ENCODE measurements at regions not wholly inside any gene's neighbourhood (a gene's known extent, or its start where the extent isn't known, plus 50 kb on each side); places are given as distances from the start of the nearest gene placed in this dataset.

DNA sequence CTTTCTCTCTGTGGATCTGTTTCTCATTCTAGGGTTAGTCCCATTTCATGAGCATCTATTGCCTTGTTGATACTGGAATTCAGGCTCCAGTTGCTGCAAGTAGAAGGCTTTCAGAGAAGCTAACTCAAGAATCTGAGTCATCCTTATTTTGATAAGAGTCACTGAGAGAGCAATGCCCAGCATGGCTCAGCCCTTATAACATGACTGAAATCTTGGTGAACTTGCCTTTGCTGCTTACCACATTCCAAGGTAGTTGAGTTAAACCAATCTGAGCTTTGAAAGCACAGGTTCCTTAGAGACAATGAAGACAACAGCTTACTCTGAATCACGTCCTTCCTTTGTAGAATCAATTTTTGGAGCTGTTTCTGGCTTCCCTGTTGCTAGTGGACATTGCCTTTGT lies 53.6 kb upstream of the CHCHD3 start:
- no peaks in the 10 kb centered on the region for H3K36me3 Mint-ChIP-seq
- WGBS (ENCODE audit: insufficient coverage): 71% methylated on average over 1 of the region's 1 CpG
- TF ChIP-seq, protein P1, sequence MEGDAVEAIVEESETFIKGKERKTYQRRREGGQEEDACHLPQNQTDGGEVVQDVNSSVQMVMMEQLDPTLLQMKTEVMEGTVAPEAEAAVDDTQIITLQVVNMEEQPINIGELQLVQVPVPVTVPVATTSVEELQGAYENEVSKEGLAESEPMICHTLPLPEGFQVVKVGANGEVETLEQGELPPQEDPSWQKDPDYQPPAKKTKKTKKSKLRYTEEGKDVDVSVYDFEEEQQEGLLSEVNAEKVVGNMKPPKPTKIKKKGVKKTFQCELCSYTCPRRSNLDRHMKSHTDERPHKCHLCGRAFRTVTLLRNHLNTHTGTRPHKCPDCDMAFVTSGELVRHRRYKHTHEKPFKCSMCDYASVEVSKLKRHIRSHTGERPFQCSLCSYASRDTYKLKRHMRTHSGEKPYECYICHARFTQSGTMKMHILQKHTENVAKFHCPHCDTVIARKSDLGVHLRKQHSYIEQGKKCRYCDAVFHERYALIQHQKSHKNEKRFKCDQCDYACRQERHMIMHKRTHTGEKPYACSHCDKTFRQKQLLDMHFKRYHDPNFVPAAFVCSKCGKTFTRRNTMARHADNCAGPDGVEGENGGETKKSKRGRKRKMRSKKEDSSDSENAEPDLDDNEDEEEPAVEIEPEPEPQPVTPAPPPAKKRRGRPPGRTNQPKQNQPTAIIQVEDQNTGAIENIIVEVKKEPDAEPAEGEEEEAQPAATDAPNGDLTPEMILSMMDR (IDR thresholded peaks at IDR 0.05): no peak

DNA sequence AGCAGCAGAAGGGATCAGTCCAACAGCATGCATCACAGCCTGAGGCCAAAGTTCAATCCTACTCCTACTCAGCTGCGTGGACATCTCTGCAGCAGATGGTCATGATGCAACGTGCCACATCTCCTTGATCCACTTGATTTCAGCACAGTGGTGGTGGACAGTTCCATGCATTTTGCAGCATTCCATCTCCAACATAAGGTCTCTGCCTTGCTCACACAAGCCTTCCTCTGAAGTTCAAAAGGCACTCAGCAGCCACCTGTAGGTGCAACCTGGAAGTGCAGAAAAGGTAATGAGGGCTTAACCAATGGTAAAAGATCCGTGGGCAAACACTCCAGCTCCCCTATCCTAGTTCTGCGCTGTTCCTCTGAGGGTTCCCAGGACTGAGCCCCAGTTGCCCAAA lies 57.5 kb upstream of the CHCHD3 start:
- Mint-ChIP-seq H3K36me3 (no peaks in the 10 kb centered on the region), H3K4me3 (no peak overlapping the region), H3K4me1 (no peaks in the 10 kb centered on the region), H3K9me3 (peaks cover 0 to 3% (median 0%) of the 10 kb centered on the region in 7 donors), H3K27ac (no peak overlapping the region), H3K27me3 (ENCODE audit: low read depth in 3 of 3) (peaks cover 0 to 6% (median 4%) of the 10 kb centered on the region in 3 donors)
- no peak overlapping the region for H3K4me2 ChIP-seq (replicated peaks; ENCODE audit: extremely low read depth, low read length, poor library complexity, severe bottlenecking)
- intact Hi-C loops (cut with micrococcal nuclease): no loop called here
- H3K4me3 ChIP-seq (replicated peaks in 1 of 3; ENCODE audit: low read depth in 2 of 3, low read length in 3 of 3): no peak overlapping the region
- no peaks in the 10 kb centered on the region for H3K9me3 ChIP-seq (replicated peaks in 1 of 2; ENCODE audit: control insufficient read depth in 1 of 2, insufficient read depth in 1 of 2, low read length in 2 of 2)
- H3K27ac ChIP-seq (ENCODE audit: low read depth in 1 of 2, low read length in 2 of 2): no peak overlapping the region
- no peaks in the 10 kb centered on the region for H3K4me1 ChIP-seq (ENCODE audit: control insufficient read depth in 1 of 2, insufficient read depth in 2 of 2, low read length in 2 of 2)
- no peaks in the 10 kb centered on the region for H3K79me2 ChIP-seq (ENCODE audit: insufficient read depth, low read length)
- H4K20me1 ChIP-seq (ENCODE audit: insufficient read depth, low read length): no peaks in the 10 kb centered on the region
- H3K27me3 ChIP-seq (ENCODE audit: control insufficient read depth in 2 of 2, insufficient read depth in 2 of 2, low read length in 2 of 2): no peaks in the 10 kb centered on the region
- H3K36me3 ChIP-seq (replicated peaks in 1 of 2; ENCODE audit: control insufficient read depth in 1 of 2, insufficient read depth in 2 of 2, low read length in 2 of 2): no peaks in the 10 kb centered on the region
- no peak overlapping the region for H2AFZ ChIP-seq (ENCODE audit: insufficient read depth, low read depth, low read length, poor library complexity, severe bottlenecking)
- H3K9ac ChIP-seq (ENCODE audit: insufficient read depth, low read length, poor library complexity, severe bottlenecking): no peak overlapping the region
- TF ChIP-seq, protein P1 (IDR thresholded peaks at IDR 0.05): no peak
- no peak for DNase-seq
- 50% methylated on average over 1 of the region's 4 CpGs for WGBS (ENCODE audit: insufficient coverage)

More for the DNA sequence above, 53.6 kb upstream of the CHCHD3 start:
- no peaks in the 10 kb centered on the region for H3K27me3 ChIP-seq (ENCODE audit: control insufficient read depth in 2 of 2, insufficient read depth in 2 of 2, low read length in 2 of 2)
- no peak overlapping the region for H3K27ac ChIP-seq (ENCODE audit: low read depth in 1 of 2, low read length in 2 of 2)
- H3K9me3 ChIP-seq (replicated peaks in 1 of 2; ENCODE audit: control insufficient read depth in 1 of 2, insufficient read depth in 1 of 2, low read length in 2 of 2): no peaks in the 10 kb centered on the region
- intact Hi-C loops (cut with micrococcal nuclease): no loop called here
- H3K27me3 Mint-ChIP-seq (ENCODE audit: low read depth in 3 of 3): peaks cover 0 to 6% (median 4%) of the 10 kb centered on the region in 3 donors
- DNase-seq: no peak
- H4K20me1 ChIP-seq (ENCODE audit: insufficient read depth, low read length): no peaks in the 10 kb centered on the region
- no peak overlapping the region for H3K9ac ChIP-seq (ENCODE audit: insufficient read depth, low read length, poor library complexity, severe bottlenecking)
- H3K27ac Mint-ChIP-seq: no peak overlapping the region
- H3K4me2 ChIP-seq (replicated peaks; ENCODE audit: extremely low read depth, low read length, poor library complexity, severe bottlenecking): no peak overlapping the region
- no peaks in the 10 kb centered on the region for H3K79me2 ChIP-seq (ENCODE audit: insufficient read depth, low read length)
- H3K4me3 ChIP-seq (replicated peaks in 1 of 3; ENCODE audit: low read depth in 2 of 3, low read length in 3 of 3): no peak overlapping the region
- H3K4me3 Mint-ChIP-seq: no peak overlapping the region
- peaks cover 1 to 5% (median 3%) of the 10 kb centered on the region in 7 donors for H3K9me3 Mint-ChIP-seq
- no peaks in the 10 kb centered on the region for H3K36me3 ChIP-seq (replicated peaks in 1 of 2; ENCODE audit: control insufficient read depth in 1 of 2, insufficient read depth in 2 of 2, low read length in 2 of 2)
- H3K4me1 Mint-ChIP-seq: no peaks in the 10 kb centered on the region
- no peaks in the 10 kb centered on the region for H3K4me1 ChIP-seq (ENCODE audit: control insufficient read depth in 1 of 2, insufficient read depth in 2 of 2, low read length in 2 of 2)
- H2AFZ ChIP-seq (ENCODE audit: insufficient read depth, low read depth, low read length, poor library complexity, severe bottlenecking): no peak overlapping the region
